Immature natural killer cell (primary cell): ENCODE measurements at regions not wholly inside any gene's neighbourhood (a gene's known extent, or its start where the extent isn't known, plus 50 kb on each side); places are given as distances from the start of the nearest gene placed in this dataset.
A peak's percentile ranks its signal among the peaks of the same experiment; 100 is the strongest.

Source experiments
- DNase-seq, 3 donors: peaks; one replicate each; pipeline ENCODE4 v3.0.0; 2022; ENCODE audit warnings: mixed read lengths in 1 of 3
- H3K27ac Mint-ChIP-seq, 6 donors: one replicate each; pipeline ENCODE4 v1.8.0; 2020; ENCODE audit warnings: mixed read lengths in 6 of 6, mild to moderate bottlenecking in 5 of 6, inconsistent platforms in 4 of 6, moderate library complexity in 3 of 6
- H3K27me3 Mint-ChIP-seq, 3 donors: one replicate each; pipeline ENCODE4 v1.8.0; 2020 to 2021; ENCODE audit warnings: low read depth in 3 of 3, mild to moderate bottlenecking in 3 of 3, mixed read lengths in 3 of 3, moderate library complexity in 3 of 3, inconsistent platforms in 1 of 3
- H3K36me3 Mint-ChIP-seq, 3 donors: one replicate each; pipeline ENCODE4 v1.8.0; 2020; ENCODE audit warnings: mixed read lengths in 3 of 3, inconsistent platforms in 2 of 3, mild to moderate bottlenecking in 2 of 3
- H3K4me1 Mint-ChIP-seq, 2 donors: one replicate each; pipeline ENCODE4 v1.8.0; 2020; ENCODE audit warnings: inconsistent platforms in 2 of 2, mild to moderate bottlenecking in 2 of 2, mixed read lengths in 2 of 2, moderate library complexity in 1 of 2
- H3K4me3 Mint-ChIP-seq, 5 donors: one replicate each; pipeline ENCODE4 v1.8.0; 2020; ENCODE audit warnings: mild to moderate bottlenecking in 5 of 5, mixed read lengths in 5 of 5, inconsistent platforms in 3 of 5, moderate library complexity in 3 of 5
- H3K9me3 Mint-ChIP-seq, 6 donors: one replicate each; pipeline ENCODE4 v1.8.0; 2020; ENCODE audit warnings: mild to moderate bottlenecking in 6 of 6, mixed read lengths in 6 of 6, inconsistent platforms in 4 of 6, moderate library complexity in 3 of 6

GRCh38 chr7:45389073-45389872, 184.9 kb upstream of the ADCY1 start:
- Mint-ChIP-seq H3K4me1 (no peaks in the 10 kb centered on the region), H3K9me3 (no peaks in the 10 kb centered on the region), H3K27ac (no peak overlapping the region), H3K27me3 (peaks cover 3 to 12% (median 4%) of the 10 kb centered on the region in 3 donors), H3K36me3 (no peaks in the 10 kb centered on the region), H3K4me3 (no peak overlapping the region)
- no peak for DNase-seq

- H3K36me3 Mint-ChIP-seq: no peaks in the 10 kb centered on the region
- H3K4me3 Mint-ChIP-seq: no peak overlapping the region
- no peak for DNase-seq
- peaks cover 3 to 10% (median 4%) of the 10 kb centered on the region in 3 donors for H3K27me3 Mint-ChIP-seq
- H3K4me1 Mint-ChIP-seq: no peaks in the 10 kb centered on the region
- H3K27ac Mint-ChIP-seq: no peak overlapping the region
- no peaks in the 10 kb centered on the region for H3K9me3 Mint-ChIP-seq
These were observed 184.0 kb upstream of the ADCY1 start for GRCh38 chr7:45390180-45390579.

- no peak overlapping the region for H3K27ac Mint-ChIP-seq
- no peak overlapping the region for H3K4me3 Mint-ChIP-seq
- H3K4me1 Mint-ChIP-seq: no peaks in the 10 kb centered on the region
- DNase-seq: no peak
- peaks cover 3 to 5% (median 4%) of the 10 kb centered on the region in 3 donors for H3K27me3 Mint-ChIP-seq
- no peaks in the 10 kb centered on the region for H3K36me3 Mint-ChIP-seq
- no peaks in the 10 kb centered on the region for H3K9me3 Mint-ChIP-seq
These were observed 183.4 kb upstream of the ADCY1 start for GRCh38 chr7:45390731-45391130.

- Mint-ChIP-seq H3K27ac (no peak overlapping the region), H3K36me3 (no peaks in the 10 kb centered on the region)
These were observed 182.3 kb upstream of the ADCY1 start for GRCh38 chr7:45391618-45392451.

GRCh38 chr7:45394117-45394708, 180.0 kb upstream of the ADCY1 start:
- Mint-ChIP-seq H3K27ac (no peak overlapping the region), H3K4me3 (no peak overlapping the region)

More at GRCh38 chr7:45391618-45392451, 182.3 kb upstream of the ADCY1 start:
- DNase-seq: no peak
- no peaks in the 10 kb centered on the region for H3K9me3 Mint-ChIP-seq
- H3K27me3 Mint-ChIP-seq: peaks cover 4 to 6% (median 5%) of the 10 kb centered on the region in 3 donors
- no peaks in the 10 kb centered on the region for H3K4me1 Mint-ChIP-seq
- H3K4me3 Mint-ChIP-seq: no peak overlapping the region

GRCh38 chr7:45399069-45399468, 175.1 kb upstream of the ADCY1 start:
- H3K4me3 Mint-ChIP-seq: no peak overlapping the region
- peaks cover 2% of the 10 kb centered on the region in 3 donors for H3K27me3 Mint-ChIP-seq
- H3K9me3 Mint-ChIP-seq: no peaks in the 10 kb centered on the region
- no peaks in the 10 kb centered on the region for H3K36me3 Mint-ChIP-seq
- no peak for DNase-seq
- H3K27ac Mint-ChIP-seq: no peak overlapping the region
- peaks cover 2 to 9% of the 10 kb centered on the region in 2 donors for H3K4me1 Mint-ChIP-seq

More at GRCh38 chr7:45394117-45394708, 180.0 kb upstream of the ADCY1 start:
- Mint-ChIP-seq H3K36me3 (no peaks in the 10 kb centered on the region), H3K9me3 (no peaks in the 10 kb centered on the region), H3K4me1 (no peaks in the 10 kb centered on the region), H3K27me3 (peaks cover 2 to 4% (median 4%) of the 10 kb centered on the region in 3 donors)
- no peak for DNase-seq

- no peak overlapping the region for H3K27ac Mint-ChIP-seq
- DNase-seq: no peak
- H3K36me3 Mint-ChIP-seq: no peaks in the 10 kb centered on the region
- H3K4me1 Mint-ChIP-seq: peaks cover 2 to 9% of the 10 kb centered on the region in 2 donors
- no peaks in the 10 kb centered on the region for H3K9me3 Mint-ChIP-seq
- H3K27me3 Mint-ChIP-seq: peaks cover 2% of the 10 kb centered on the region in 3 donors
- no peak overlapping the region for H3K4me3 Mint-ChIP-seq
These were observed 173.5 kb upstream of the ADCY1 start for GRCh38 chr7:45400680-45401079.

- DNase-seq: no peak
- Mint-ChIP-seq H3K4me3 (no peak overlapping the region), H3K4me1 (peaks cover 2 to 9% of the 10 kb centered on the region in 2 donors), H3K36me3 (no peaks in the 10 kb centered on the region), H3K27me3 (peaks cover 0 to 3% (median 2%) of the 10 kb centered on the region in 3 donors), H3K9me3 (no peaks in the 10 kb centered on the region), H3K27ac (no peak overlapping the region)
These were observed 173.0 kb upstream of the ADCY1 start for GRCh38 chr7:45401155-45401554.

- no peak overlapping the region for H3K27ac Mint-ChIP-seq
- H3K4me3 Mint-ChIP-seq: no peak overlapping the region
These were observed 172.3 kb upstream of the ADCY1 start for GRCh38 chr7:45401851-45402250.

GRCh38 chr7:45402480-45403218, 171.5 kb upstream of the ADCY1 start:
- no peaks in the 10 kb centered on the region for H3K9me3 Mint-ChIP-seq
- H3K27me3 Mint-ChIP-seq: peaks cover 0 to 3% (median 0%) of the 10 kb centered on the region in 3 donors
- no peaks in the 10 kb centered on the region for H3K36me3 Mint-ChIP-seq
- peaks cover 2 to 9% of the 10 kb centered on the region in 2 donors for H3K4me1 Mint-ChIP-seq
- no peak for DNase-seq
- H3K27ac Mint-ChIP-seq: no peak overlapping the region
- H3K4me3 Mint-ChIP-seq: peak overlapping the region in 1 of 5 donors; percentile 2

More at GRCh38 chr7:45401851-45402250, 172.3 kb upstream of the ADCY1 start:
- H3K27me3 Mint-ChIP-seq: peaks cover 0 to 3% (median 0%) of the 10 kb centered on the region in 3 donors
- H3K4me1 Mint-ChIP-seq: peaks cover 2 to 9% of the 10 kb centered on the region in 2 donors
- H3K9me3 Mint-ChIP-seq: no peaks in the 10 kb centered on the region
- H3K36me3 Mint-ChIP-seq: no peaks in the 10 kb centered on the region
- DNase-seq: no peak

- Mint-ChIP-seq H3K4me3 (no peak overlapping the region), H3K27ac (no peak overlapping the region), H3K36me3 (no peaks in the 10 kb centered on the region), H3K4me1 (peaks cover 2 to 9% of the 10 kb centered on the region in 2 donors), H3K9me3 (no peaks in the 10 kb centered on the region), H3K27me3 (peaks cover 0 to 5% (median 2%) of the 10 kb centered on the region in 3 donors)
- DNase-seq: no peak
These were observed 169.5 kb upstream of the ADCY1 start for GRCh38 chr7:45404622-45405021.

GRCh38 chr7:45407730-45408408, 166.3 kb upstream of the ADCY1 start:
- Mint-ChIP-seq H3K27ac (no peak overlapping the region), H3K4me3 (no peak overlapping the region), H3K4me1 (peaks cover under 1 to 3% of the 10 kb centered on the region in 2 donors), H3K36me3 (no peaks in the 10 kb centered on the region), H3K27me3 (peaks cover 0 to 5% (median 4%) of the 10 kb centered on the region in 3 donors), H3K9me3 (peaks cover 0 to 4% (median 0%) of the 10 kb centered on the region in 6 donors)
- DNase-seq: no peak

GRCh38 chr7:45408409-45408737, 165.8 kb upstream of the ADCY1 start:
- Mint-ChIP-seq H3K36me3 (no peaks in the 10 kb centered on the region), H3K4me1 (no peaks in the 10 kb centered on the region), H3K27ac (no peak overlapping the region), H3K9me3 (peaks cover 0 to 4% (median 0%) of the 10 kb centered on the region in 6 donors), H3K4me3 (no peak overlapping the region), H3K27me3 (peaks cover 0 to 5% (median 4%) of the 10 kb centered on the region in 3 donors)
- DNase-seq: no peak
